ENCODE measurements at regions not wholly inside any gene's neighbourhood (a gene's known extent, or its start where the extent isn't known, plus 50 kb on each side); places are given as distances from the start of the nearest gene placed in this dataset.

DNA sequence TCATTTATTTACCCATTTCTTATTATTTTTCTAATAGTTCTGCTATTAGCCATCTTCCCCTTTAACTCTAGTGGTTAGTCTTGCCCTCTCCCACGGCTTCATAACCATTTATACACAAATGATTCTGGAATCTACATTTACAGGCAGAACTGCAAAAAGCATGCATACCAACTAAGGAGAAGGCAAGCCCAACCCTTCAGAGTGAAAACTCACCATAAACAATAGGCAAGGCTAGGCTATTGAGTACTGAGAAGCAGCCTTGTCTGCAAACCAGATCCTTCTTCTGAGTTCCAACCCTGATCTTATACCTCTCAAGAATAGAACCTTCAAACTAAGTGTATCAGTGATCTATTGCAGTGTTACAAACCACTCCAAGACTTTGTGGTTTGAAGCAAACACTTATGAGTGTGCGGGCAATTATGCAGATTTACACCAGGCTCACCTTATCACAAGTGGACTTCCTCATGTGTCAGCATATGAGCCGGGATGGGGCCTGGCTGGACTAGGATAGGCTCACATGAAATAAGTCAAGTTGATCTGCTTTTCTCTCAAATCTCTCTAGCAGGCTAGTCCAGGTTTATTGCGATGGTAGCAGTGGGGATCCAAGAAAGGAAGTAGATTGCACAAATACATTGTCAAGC lies 896.9 kb upstream of the PHF14 start:
- TF ChIP-seq, protein P1, sequence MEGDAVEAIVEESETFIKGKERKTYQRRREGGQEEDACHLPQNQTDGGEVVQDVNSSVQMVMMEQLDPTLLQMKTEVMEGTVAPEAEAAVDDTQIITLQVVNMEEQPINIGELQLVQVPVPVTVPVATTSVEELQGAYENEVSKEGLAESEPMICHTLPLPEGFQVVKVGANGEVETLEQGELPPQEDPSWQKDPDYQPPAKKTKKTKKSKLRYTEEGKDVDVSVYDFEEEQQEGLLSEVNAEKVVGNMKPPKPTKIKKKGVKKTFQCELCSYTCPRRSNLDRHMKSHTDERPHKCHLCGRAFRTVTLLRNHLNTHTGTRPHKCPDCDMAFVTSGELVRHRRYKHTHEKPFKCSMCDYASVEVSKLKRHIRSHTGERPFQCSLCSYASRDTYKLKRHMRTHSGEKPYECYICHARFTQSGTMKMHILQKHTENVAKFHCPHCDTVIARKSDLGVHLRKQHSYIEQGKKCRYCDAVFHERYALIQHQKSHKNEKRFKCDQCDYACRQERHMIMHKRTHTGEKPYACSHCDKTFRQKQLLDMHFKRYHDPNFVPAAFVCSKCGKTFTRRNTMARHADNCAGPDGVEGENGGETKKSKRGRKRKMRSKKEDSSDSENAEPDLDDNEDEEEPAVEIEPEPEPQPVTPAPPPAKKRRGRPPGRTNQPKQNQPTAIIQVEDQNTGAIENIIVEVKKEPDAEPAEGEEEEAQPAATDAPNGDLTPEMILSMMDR (IDR thresholded peaks at IDR 0.05; ENCODE audit: insufficient read depth, low read depth, low read length) = no peak
- no peak overlapping the region for H3K4me3 ChIP-seq (ENCODE audit: low read depth, low read length)
- no peak for DNase-seq (ENCODE audit: low read depth)

DNA sequence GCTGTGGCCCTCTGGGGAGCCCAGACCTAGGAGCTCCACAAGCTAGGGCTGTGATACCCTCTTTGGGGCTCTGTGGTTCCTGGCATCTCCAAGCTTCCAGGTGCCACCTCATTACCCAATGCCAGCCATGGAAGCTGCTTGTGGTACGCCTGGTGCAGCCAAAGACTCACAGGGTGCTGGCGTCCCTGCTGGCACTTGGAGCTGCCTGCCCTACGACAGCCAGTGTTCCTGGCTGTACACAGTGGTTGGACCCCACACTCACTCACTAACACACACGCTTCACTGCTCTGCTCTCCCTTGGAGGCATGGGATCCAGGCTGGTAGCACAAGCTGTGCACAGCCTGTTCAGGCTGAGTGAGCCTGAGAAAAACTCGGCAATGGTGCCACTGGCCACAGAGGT lies 894.1 kb upstream of the PHF14 start:
- DNase-seq (ENCODE audit: low read depth) = no peak
- TF ChIP-seq, protein P1 (IDR thresholded peaks at IDR 0.05; ENCODE audit: insufficient read depth, low read depth, low read length) = no peak
- H3K4me3 ChIP-seq (ENCODE audit: low read depth, low read length) = no peak overlapping the region

DNA sequence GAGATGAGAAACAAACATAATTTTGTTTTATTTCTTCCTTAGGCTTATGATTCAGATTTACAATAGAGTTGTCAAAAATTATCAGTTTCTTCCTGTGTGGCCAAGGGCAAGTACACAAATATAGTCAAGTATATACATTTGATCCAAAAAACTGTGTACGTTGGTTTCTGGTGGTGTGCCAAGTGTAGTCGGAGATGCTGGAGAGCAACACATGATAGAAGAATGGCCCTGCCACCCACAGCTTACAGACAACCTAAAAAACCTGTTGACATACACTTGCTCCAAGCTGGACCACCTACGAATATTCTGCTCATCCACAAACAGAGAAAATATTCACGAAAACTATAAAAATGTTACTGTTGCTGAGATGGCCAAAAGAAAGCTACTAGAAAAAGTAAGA lies 890.8 kb upstream of the PHF14 start:
- no peak for DNase-seq (ENCODE audit: low read depth)
- TF ChIP-seq, protein P1 (IDR thresholded peaks at IDR 0.05; ENCODE audit: insufficient read depth, low read depth, low read length) = no peak
- H3K4me3 ChIP-seq (ENCODE audit: low read depth, low read length) = no peak overlapping the region

DNA sequence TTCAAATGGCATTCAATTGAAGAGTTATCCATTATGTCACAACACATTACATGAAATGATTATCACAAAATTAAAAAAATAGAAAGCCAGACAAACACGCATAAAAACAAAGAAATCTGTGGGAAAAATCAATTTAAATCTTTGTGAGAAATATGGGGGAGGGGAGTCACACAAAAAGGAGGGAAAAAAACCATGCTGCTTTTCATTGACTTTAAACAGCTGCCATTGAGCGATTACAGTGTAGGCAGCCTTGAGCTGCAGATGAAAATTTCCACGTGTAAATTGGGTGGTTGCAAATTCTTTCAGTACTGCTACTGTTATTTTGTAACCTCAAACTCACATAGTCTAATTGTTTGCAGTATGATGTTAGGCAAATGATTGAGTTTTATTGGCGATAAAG lies 889.9 kb upstream of the PHF14 start:
- no peak overlapping the region for H3K4me3 ChIP-seq (ENCODE audit: low read depth, low read length)
- TF ChIP-seq, protein P1 (IDR thresholded peaks at IDR 0.05; ENCODE audit: insufficient read depth, low read depth, low read length) = no peak
- no peak for DNase-seq (ENCODE audit: low read depth)

DNA sequence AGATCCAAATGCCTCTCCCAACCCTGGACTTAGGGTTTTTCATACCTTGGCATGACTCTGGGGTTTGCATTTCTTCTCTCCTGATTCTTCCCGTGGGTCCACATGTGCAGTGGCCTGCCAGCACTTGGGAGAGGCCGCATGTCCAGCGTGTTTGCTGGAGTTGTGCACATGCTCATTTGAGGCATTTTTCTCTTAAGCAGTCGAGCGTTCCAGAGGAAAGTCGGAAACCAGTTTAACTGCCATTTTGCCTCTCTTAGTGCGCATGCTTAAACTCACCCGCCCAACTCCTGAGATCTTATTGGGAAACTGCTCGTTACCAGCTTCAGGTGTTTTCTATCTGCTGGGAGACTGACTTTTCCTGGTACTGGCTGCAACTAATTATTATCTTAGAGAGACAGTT lies 888.4 kb upstream of the PHF14 start:
- no peak for DNase-seq (ENCODE audit: low read depth)
- no peak overlapping the region for H3K4me3 ChIP-seq (ENCODE audit: low read depth, low read length)
- TF ChIP-seq, protein P1 (IDR thresholded peaks at IDR 0.05; ENCODE audit: insufficient read depth, low read depth, low read length) = no peak

DNA sequence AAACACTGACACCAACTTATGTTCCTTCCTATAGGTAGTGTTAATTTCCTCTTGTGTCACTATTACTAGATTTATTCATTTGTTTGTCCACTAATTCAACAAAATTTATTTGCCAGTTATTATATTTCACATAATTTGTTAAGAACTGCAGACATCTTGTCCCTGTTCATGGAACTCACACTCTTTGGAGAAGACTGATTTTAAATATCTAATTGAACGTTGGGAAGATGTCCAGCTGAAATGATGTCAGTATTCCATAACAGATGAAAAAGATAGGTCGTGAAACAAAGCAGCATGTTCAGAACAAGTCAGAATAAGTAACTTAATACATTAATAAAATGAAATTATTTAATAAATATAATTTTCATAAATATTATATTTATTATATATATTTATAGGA lies 873.1 kb upstream of the PHF14 start:
- TF ChIP-seq, protein P1 (IDR thresholded peaks at IDR 0.05; ENCODE audit: insufficient read depth, low read depth, low read length) = no peak
- no peak overlapping the region for H3K4me3 ChIP-seq (ENCODE audit: low read depth, low read length)
- no peak for DNase-seq (ENCODE audit: low read depth)

DNA sequence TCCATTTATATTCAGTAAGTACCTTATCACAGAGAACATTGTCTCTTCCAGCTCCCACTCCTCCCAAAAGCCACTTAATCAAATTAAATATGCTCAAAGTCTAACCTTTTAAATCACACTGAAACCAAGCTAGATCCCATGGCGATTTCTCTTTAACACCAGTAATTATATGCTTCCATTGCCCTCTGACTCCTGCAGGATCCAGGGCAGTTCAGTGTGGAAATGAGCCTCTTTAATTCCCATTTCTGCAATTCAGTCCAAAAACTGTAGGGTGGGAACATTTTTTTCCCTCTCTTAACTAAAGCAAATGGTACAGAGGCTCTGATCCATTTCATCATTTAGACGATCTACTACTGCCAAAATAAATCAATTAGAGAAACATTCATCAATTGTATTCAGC lies 872.3 kb upstream of the PHF14 start:
- TF ChIP-seq, protein P1 (IDR thresholded peaks at IDR 0.05; ENCODE audit: insufficient read depth, low read depth, low read length) = no peak
- no peak overlapping the region for H3K4me3 ChIP-seq (ENCODE audit: low read depth, low read length)
- no peak for DNase-seq (ENCODE audit: low read depth)
